Kidney epithelial cell (primary cell): ENCODE measurements at regions not wholly inside any gene's neighbourhood (a gene's known extent, or its start where the extent isn't known, plus 50 kb on each side); places are given as distances from the start of the nearest gene placed in this dataset.

Experiments used
- DNase-seq: peaks from one replicate; pipeline ENCODE4 v3.0.0-alpha.2; 2010; ENCODE audit warnings: low read depth
- H3K27me3 ChIP-seq: 2 replicates; pipeline ENCODE4 v1.6.0; 2011; ENCODE audit warnings: low read length; ENCODE audit not compliant: control insufficient read depth, insufficient read depth
- H3K36me3 ChIP-seq: 2 replicates; pipeline ENCODE4 v1.5.1; 2011; ENCODE audit warnings: low read length; ENCODE audit not compliant: control insufficient read depth, insufficient read depth
- H3K4me3 ChIP-seq: 2 replicates; pipeline ENCODE4 v1.5.1; 2011; ENCODE audit warnings: low read depth, mild to moderate bottlenecking, control low read depth, low read length
- CTCF ChIP-seq: IDR thresholded peaks from 2 replicates; pipeline ENCODE4 v1.5.1; 2011; ENCODE audit warnings: mild to moderate bottlenecking, moderate library complexity, low read length, control low read depth, inconsistent platforms; ENCODE audit not compliant: insufficient read depth, poor library complexity, severe bottlenecking

GRCh38 chr16:86150641-86151238 is 251.8 kb downstream of the IRF8 start:
- TF ChIP-seq CTCF = no peak
- peaks cover 5% of the 10 kb centered on the region for H3K27me3 ChIP-seq
- no peak for DNase-seq
- H3K4me3 ChIP-seq = no peak overlapping the region
- no peaks in the 10 kb centered on the region for H3K36me3 ChIP-seq

GRCh38 chr16:86151239-86151851 is 252.4 kb downstream of the IRF8 start:
- no peaks in the 10 kb centered on the region for H3K36me3 ChIP-seq
- H3K27me3 ChIP-seq = peaks cover 5% of the 10 kb centered on the region
- no peak for DNase-seq
- H3K4me3 ChIP-seq = no peak overlapping the region
- no peak for TF ChIP-seq CTCF

GRCh38 chr16:86156155-86156554 is 257.2 kb downstream of the IRF8 start:
- TF ChIP-seq CTCF = no peak
- no peak overlapping the region for H3K4me3 ChIP-seq
- peaks cover 5% of the 10 kb centered on the region for H3K27me3 ChIP-seq
- no peak for DNase-seq
- no peaks in the 10 kb centered on the region for H3K36me3 ChIP-seq

GRCh38 chr16:86157616-86158247 is 258.8 kb downstream of the IRF8 start:
- no peak overlapping the region for H3K4me3 ChIP-seq
- peaks cover 4% of the 10 kb centered on the region for H3K27me3 ChIP-seq
- DNase-seq = no peak
- no peaks in the 10 kb centered on the region for H3K36me3 ChIP-seq
- no peak for TF ChIP-seq CTCF

GRCh38 chr16:86158688-86159360 is 259.9 kb downstream of the IRF8 start:
- no peak for TF ChIP-seq CTCF
- H3K36me3 ChIP-seq = no peaks in the 10 kb centered on the region
- H3K27me3 ChIP-seq = peaks cover 1% of the 10 kb centered on the region
- DNase-seq = no peak
- H3K4me3 ChIP-seq = no peak overlapping the region
